Lower leg skin (tissue), 3 donors: ENCODE measurements at regions not wholly inside any gene's neighbourhood (a gene's known extent, or its start where the extent isn't known, plus 50 kb on each side); places are given as distances from the start of the nearest gene placed in this dataset.
"Not testable (repeated sequence)": the region's sequence is repeated elsewhere in the genome, so short reads cannot be mapped to it uniquely, and the experiment has no call there.

Experiments used
- DNase-seq, 2 donors: peaks; one replicate each; pipeline ENCODE4 v3.0.0-alpha.2; 2019; ENCODE audit warnings: low spot score in 2 of 2
- H3K4me3 ChIP-seq: fragments of 200-600 bp; sonication (generic); 2 replicates; pipeline ENCODE4 v1.5.1; 2017; ENCODE audit warnings: mild to moderate bottlenecking, low read depth; ENCODE audit not compliant: poor library complexity, severe bottlenecking
- WGBS, 2 donors: methylation state at CpG; one replicate each; pipeline ENCODE4 v1.1.5; 2018; 5-methylcytosine and 5-hydroxymethylcytosine counted together
- intact Hi-C: fragments of 100-400 bp; cut with DNase I; formaldehyde crosslinking; loops from one replicate; pipeline ENCODE4 v1.15.0; 2023; ENCODE audit warnings: low total_unique reads

GRCh38 chr2:90322982-90323381 lies 1631.5 kb downstream of the RPIA start:
- intact Hi-C loops, DNase-seq, H3K4me3 ChIP-seq: not testable (repeated sequence)
- WGBS, 2 donors, result 4 to 5% methylated on average over 20 to 28 of the region's 29 CpGs

- intact Hi-C loops, DNase-seq, H3K4me3 ChIP-seq: not testable (repeated sequence)
- WGBS, 2 donors, result 2% methylated on average over 24 to 25 of the region's 134 CpGs
These were observed 1632.4 kb downstream of the RPIA start for GRCh38 chr2:90323612-90324558.

GRCh38 chr2:90324672-90325071 lies 1633.2 kb downstream of the RPIA start:
- WGBS, 2 donors, result no CpG with 5 or more reads among the region's 59 CpGs
- DNase-seq, intact Hi-C loops, H3K4me3 ChIP-seq: not testable (repeated sequence)

GRCh38 chr2:90325796-90326353 lies 1634.4 kb downstream of the RPIA start:
- H3K4me3 ChIP-seq, intact Hi-C loops, DNase-seq: not testable (repeated sequence)
- WGBS, 2 donors, result 0 to 2% methylated on average over 14 to 22 of the region's 74 CpGs

DNA sequence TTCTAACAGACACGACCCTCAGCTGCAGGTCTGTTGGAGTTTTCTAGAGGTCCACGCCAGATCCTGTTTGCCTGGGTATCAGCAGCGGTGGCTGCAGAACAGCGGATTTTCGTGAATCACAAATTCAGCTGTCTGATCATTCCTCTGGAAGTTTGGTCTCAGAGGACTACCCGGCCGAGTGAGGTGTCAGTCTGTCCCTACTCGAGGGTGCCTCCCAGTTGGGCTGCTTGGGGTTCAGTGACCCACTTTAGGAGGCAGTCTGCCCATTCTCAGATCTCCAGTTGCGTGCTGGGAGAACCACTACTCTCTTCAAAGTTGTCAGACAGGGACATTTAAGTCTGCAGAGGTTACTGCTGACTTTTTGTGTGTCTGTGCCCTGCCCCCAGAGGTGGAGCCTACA lies 1664.1 kb downstream of the RPIA start:
- WGBS, 2 donors, result 78% methylated on average over 8 of the region's 9 CpGs; no CpG with 5 or more reads in 1 of the 2 donors

DNA sequence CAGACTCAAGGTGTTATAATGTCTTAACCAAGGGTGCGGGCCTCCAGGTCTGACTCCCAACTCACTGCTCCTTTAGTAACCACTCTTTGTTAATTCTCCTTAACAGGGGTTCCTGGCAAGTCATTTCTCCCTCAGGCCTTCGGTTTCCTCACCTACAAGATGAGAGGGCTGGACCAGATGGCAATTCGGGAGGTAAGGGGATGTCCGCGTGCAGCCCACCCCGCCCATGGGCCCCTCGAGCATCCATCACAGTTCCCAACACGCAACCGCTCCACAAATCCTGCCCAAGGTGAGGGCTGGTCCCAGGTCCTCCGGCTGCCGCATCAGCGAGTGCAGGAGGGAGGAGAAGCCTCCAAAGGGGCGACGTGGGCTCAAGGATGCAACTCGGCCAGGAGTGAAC lies 1667.9 kb downstream of the RPIA start:
- H3K4me3 ChIP-seq, intact Hi-C loops: not testable (repeated sequence)
- peak in 1 of 2 donors; percentile 54 for DNase-seq
- 77 to 80% methylated on average over 1 to 6 of the region's 15 CpGs for WGBS, 2 donors

More for the DNA sequence above, 1664.1 kb downstream of the RPIA start:
- intact Hi-C loops, H3K4me3 ChIP-seq, DNase-seq: not testable (repeated sequence)

DNA sequence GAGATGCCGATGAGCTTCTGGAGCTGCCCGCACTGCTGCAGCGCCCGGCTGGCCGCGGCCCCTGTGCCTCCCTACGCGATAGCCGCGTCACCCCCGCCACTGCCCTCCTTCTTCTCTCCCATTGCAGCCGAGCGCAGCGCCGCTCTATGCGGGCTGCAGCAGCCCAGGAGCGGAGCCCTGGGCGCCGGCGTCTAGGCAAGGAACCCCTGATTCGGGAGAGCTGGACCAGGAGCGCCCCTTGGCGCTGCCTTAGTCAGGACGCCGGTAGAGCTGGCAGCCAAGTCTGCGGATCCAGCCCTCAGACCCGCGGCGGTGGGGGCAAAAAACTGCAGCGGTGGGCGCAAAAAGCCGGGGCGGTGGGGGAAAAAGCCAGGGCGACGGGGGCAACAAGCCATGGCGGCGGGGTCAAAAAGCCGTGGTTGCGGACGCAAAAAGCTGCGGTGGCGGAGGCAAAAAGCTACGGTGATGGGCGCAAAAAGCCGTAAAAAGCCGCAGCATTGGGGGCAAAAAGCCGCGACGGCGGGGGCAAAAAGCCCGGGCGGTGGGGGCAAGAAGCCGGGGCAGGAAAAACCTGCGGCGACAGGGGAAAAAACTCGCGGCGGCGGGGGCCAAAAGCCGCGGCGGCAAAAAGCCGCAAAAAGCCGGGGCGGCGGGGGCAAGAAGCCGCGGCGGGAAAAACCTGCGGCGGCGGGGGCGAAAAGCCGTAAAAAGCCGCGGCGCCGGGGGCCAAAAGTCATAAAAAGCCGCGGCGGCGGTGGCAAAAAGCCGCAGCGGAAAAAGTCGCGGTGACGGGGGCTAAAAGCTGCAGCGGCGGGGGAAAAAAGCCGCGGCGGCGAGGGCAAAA lies 1668.6 kb downstream of the RPIA start:
- H3K4me3 ChIP-seq, intact Hi-C loops: not testable (repeated sequence)
- DNase-seq, result peak in 1 of 2 donors; percentile 56
- WGBS, 2 donors, result 7 to 9% methylated on average over 61 to 67 of the region's 93 CpGs

DNA sequence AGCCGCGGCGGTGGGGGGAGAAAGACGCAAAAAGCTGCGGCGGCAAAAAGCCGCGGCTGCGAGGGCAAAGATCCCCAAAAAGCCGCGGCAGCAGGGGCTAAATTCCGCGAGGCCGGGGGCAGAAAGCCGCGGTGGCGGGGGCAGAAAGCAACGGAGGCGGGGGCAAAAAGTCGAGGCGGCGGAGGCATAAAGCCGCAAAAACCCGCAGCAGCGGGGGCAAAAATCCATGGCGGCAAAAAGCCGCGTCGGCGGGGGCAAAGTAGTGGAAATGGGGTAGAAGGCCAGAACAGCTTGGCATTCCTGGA lies 1669.2 kb downstream of the RPIA start:
- 8% methylated on average over 30 of the region's 30 CpGs for WGBS, 2 donors
- peak in 1 of 2 donors; percentile 48 for DNase-seq
- H3K4me3 ChIP-seq, intact Hi-C loops: not testable (repeated sequence)
